GM19328 (cell line): ENCODE measurements at regions not wholly inside any gene's neighbourhood (a gene's known extent, or its start where the extent isn't known, plus 50 kb on each side); places are given as distances from the start of the nearest gene placed in this dataset.

ENCODE experiments used
- ATAC-seq: cut with Tn5 transposase; IDR thresholded peaks from one replicate; pipeline ENCODE4 v1.9.1; 2021; ENCODE audit warnings: mild to moderate bottlenecking, moderate library complexity; ENCODE audit not compliant: unreplicated experiment

GRCh38 chr2:220198896-220199295 lies 571.5 kb downstream of the SLC4A3 start:
- no peak for ATAC-seq

DNA sequence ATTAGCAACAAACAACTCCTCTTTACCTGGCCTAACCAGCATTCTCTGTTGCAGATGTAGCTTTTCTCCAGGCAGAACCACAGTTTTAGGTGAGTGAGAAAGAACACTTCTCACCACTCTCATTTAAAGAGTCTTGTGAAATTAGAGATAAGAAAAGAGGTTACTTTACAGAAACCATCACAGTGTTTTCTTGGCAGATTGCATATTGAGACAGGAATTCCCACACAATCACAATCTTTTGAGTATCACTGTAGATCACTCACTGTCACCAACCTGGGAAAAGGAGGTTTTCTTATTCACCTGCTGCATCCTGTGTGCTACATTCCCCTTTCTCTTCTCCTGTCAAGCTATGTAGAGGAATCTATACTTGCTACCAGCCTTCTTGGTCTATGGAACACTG lies 574.6 kb downstream of the SLC4A3 start:
- no peak for ATAC-seq

GRCh38 chr2:220209093-220209492 lies 581.7 kb downstream of the SLC4A3 start:
- ATAC-seq, result no peak

- no peak for ATAC-seq
Measured at GRCh38 chr2:220209751-220210150, 582.3 kb downstream of the SLC4A3 start.

DNA sequence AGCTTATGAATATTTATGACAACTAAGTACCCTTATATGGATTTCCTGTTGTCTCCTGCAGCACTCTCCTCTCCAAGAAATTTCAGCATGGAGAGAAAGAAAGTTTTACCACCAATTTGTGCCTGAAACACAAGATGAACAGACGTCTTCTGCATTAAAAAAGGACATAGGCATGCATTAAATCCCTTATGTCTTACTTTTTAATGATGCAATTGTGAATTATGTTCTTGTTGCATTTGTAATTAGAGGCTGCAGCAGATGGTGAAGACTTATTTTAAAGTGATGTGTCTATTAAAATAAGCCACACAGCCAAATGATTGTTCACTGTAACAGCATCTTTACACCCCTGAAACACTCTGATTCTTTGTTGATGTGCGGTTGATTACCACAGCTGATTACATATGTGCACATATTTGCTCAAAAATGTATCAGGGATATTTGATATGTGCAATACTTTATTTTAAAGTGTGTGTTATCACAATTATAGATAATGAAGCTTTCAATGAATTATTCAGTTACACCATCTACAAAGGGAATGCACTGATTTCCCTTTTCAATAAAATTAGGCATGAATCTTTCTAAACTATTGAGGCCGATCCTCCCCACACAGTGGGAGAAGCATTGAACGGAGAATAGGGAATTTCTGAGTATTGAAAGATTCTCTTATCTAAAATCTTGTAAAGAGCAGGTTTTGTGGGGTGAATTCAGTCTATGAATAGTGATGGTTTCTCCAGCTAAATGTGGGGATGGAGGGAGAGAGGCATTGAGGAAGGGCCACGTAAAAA lies 585.1 kb downstream of the SLC4A3 start:
- ATAC-seq, result no peak

DNA sequence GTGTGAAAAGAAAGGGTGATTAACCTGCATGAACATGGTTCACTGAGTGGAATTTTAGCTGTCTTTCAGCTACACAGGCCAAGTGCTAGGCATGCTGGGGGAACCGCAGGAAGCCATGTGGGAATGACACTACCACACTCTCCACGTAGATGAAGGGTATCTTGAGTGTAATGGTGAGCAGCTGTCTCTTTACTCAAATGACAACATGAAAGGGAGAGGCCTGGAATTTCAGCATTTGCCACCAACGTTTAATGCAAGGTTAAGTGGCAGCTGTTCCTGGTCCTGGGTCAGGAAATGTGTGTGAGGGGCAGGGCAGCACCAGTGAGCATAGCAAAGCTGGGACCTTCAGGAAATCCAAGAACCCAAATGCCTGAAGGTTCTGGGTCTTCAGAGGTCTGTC lies 588.4 kb downstream of the SLC4A3 start:
- no peak for ATAC-seq

DNA sequence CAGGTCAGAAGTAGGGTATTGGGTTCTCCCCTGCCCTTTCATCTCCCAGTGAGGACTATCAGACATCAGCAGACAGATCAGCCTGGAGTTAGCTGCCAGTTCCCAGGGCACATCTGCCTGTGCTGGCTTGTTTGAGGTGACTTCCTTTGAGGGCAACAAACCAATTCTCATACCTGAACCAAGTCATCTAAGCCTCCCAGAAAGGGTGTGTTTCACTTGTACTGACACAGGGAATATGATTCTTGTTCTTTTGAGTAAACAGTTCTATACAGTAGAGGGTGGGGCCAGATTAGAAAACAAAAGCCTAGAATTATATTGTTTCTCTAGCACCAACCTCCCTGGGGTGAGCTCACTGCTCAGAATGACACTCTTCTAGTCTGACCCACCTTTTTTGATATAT lies 591.9 kb downstream of the SLC4A3 start:
- ATAC-seq, result no peak

DNA sequence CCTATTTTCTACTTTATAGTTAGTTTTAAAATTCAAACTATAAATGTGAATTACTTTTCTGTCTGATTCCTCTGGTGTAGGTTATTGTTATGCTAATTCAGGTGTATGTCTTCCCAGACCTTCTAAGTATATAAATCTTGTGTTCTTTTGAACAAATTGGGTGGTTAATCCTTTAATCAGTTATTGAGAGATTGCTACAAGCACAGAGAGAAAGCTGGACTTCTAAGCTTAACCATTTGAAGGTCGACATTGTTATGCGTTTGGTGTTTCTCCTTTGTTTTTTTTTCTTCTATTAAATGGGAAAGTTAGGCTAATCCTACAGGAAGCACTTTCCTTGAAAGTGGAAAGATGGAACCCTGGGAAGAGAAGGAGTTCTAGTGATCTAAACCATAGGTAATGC lies 592.6 kb downstream of the SLC4A3 start:
- no peak for ATAC-seq

- no peak for ATAC-seq
Measured at GRCh38 chr2:220221992-220222391, 594.6 kb downstream of the SLC4A3 start.

DNA sequence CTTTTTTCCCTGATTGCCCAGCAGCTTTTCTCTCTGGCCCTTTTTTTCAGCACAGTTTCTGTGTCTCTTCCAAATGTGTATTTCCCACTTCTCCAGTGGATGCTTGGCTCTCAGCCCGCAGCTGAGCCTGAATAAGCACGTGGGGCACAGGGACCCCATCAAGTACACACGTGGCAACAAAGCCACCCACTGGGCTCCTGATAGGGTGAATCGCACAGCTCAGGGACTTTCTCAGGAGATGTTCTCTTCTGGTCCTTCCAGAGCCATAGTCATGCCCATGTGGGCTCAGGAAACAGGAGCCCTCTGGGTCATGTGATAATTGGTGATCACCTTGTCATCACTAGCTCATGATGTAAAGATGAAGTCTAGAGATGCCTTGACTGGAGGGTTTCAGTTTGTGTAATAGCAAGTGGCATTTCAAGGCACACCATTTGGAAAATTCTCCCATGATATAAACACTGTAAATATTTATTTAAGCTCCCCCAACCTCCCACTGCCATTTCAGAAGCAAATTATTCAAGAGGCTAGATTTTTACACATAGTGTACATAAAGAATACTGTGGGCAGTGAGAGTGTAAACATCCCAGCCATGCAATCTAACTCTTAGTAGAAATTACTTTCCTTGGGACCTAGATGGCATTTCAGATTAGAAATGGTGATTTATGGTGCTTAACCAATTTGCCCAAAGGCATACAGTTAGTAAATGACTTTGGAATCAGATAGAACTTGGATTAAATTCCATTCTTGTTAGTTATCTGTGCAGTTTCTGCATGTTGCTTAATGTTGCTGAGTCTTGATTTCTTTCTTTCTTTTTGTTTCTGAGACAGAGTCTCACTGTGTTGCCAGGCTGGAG lies 597.5 kb downstream of the SLC4A3 start:
- no peak for ATAC-seq

- no peak for ATAC-seq
Measured at GRCh38 chr2:220226076-220226475, 598.6 kb downstream of the SLC4A3 start.

DNA sequence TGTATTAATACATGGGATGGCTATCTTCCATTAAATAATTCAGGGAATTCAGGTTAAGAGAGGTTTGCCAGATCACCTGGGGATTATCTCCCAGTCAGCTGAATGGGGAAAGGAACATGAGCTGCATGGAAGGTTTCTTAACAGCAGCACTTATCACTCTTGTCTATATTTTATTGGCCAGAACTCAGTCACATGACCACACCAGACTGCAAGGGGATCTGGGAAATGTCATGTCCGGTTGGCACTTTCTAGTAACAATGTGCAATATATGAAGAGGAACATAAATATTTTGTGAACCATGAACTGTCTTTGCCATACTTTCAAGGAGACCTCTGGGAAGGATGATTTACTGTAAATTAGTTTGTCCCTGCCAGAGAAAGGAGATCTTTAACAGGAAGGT lies 599.1 kb downstream of the SLC4A3 start:
- ATAC-seq, result no peak

- no peak for ATAC-seq
Measured at GRCh38 chr2:220227266-220227920, 600.0 kb downstream of the SLC4A3 start.

GRCh38 chr2:220228310-220229006 lies 601.0 kb downstream of the SLC4A3 start:
- ATAC-seq, result no peak

GRCh38 chr2:220240641-220241040 lies 613.2 kb downstream of the SLC4A3 start:
- ATAC-seq, result no peak

DNA sequence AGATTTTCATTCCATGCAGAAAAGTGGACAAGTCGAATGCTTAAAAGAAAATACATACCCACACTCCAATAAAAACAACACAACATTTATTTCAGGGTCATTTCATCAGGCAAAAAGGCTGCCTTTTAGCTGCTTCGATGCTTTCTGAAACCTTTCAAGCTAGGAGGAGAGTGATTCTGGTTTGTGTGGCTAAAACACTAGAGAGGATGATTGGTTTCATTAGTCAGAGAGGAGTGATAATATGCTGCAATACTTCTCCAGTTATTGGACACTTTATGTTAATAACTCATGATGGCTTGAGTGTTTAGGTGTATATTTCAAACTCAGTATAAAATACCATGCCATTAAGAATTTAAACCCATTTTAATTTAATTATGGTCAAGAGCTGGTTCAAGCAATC lies 614.0 kb downstream of the SLC4A3 start:
- ATAC-seq, result no peak

- ATAC-seq, result no peak
Measured at GRCh38 chr2:220243571-220243970, 616.1 kb downstream of the SLC4A3 start.

DNA sequence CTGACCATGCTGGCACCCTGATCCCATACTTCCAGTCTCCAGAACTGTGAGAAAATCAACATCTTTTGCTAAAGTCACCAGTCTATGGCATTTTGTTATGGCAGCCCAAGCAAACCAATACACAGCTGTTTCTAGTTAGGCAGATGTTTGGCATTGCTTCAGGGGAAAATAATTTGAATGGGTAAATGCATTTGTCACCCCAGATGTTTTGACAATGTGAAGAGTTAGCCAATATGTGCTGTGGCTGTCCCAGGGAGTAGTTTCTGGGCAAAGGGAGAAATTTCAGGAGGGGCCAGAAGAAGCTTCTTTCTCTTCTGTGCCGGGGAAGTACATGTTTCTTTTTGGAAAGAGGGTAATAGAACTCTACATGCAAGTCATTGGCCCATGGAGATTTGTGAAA lies 619.0 kb downstream of the SLC4A3 start:
- ATAC-seq, result no peak

GRCh38 chr2:220247588-220248350 lies 620.3 kb downstream of the SLC4A3 start:
- ATAC-seq, result no peak

- no peak for ATAC-seq
Measured at GRCh38 chr2:220259662-220260061, 632.2 kb downstream of the SLC4A3 start.
